ENCODE measurements at regions not wholly inside any gene's neighbourhood (a gene's known extent, or its start where the extent isn't known, plus 50 kb on each side); places are given as distances from the start of the nearest gene placed in this dataset.

GRCh38 chr6:5946701-5947100 lies 60.0 kb downstream of the NRN1 start:
- intact Hi-C loops (cut with DNase I), result no loop called here
- Histone ChIP-seq H3K27me3 (no peaks in the 10 kb centered on the region), H3K9me3 (replicated peaks in 1 of 3) (no peaks in the 10 kb centered on the region), H3K27ac (no peak overlapping the region), H3K36me3 (replicated peaks in 1 of 2) (no peaks in the 10 kb centered on the region), H3K4me3 (no peak overlapping the region), H3K4me1 (replicated peaks in 1 of 2) (no peaks in the 10 kb centered on the region)
- no peak for TF ChIP-seq POLR2A (IDR thresholded peaks at IDR 0.05)
- TF ChIP-seq CTCF (IDR thresholded peaks at IDR 0.05), result no peak
- DNase-seq, result no peak
- WGBS, 4 donors, result 74 to 92% (median 88%) methylated on average over 2 of the region's 2 CpGs

GRCh38 chr6:5946181-5946580 lies 60.5 kb downstream of the NRN1 start:
- intact Hi-C loops (cut with DNase I), result no loop called here
- Histone ChIP-seq H3K4me3 (no peak overlapping the region), H3K36me3 (replicated peaks in 1 of 2) (no peaks in the 10 kb centered on the region), H3K27me3 (no peaks in the 10 kb centered on the region), H3K9me3 (replicated peaks in 1 of 3) (no peaks in the 10 kb centered on the region), H3K27ac (no peak overlapping the region), H3K4me1 (replicated peaks in 1 of 2) (no peaks in the 10 kb centered on the region)
- 79 to 85% (median 81%) methylated on average over 4 of the region's 4 CpGs for WGBS, 4 donors
- DNase-seq, result no peak
- no peak for TF ChIP-seq POLR2A (IDR thresholded peaks at IDR 0.05)
- TF ChIP-seq CTCF (IDR thresholded peaks at IDR 0.05), result no peak

DNA sequence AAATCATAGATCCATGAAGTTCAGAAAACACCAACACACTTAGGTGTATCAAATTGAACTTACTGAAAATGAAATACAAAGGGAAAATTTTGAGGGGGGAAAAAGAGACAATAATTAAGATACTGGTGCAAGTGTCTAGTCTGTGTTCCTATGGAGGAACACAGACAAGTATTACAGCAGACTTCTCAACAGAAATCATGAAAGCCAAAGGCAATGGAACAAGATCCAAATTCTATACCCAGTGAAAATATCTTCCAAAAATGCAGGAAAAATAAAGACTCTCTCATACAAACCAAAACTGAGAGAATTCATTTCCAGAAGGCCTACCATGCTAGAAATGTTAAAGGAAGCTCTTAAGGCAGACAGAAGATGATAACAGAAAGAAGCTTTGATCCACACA lies 63.1 kb downstream of the NRN1 start:
- H3K36me3 ChIP-seq (replicated peaks in 1 of 2), result no peaks in the 10 kb centered on the region
- no peak for DNase-seq
- H3K27me3 ChIP-seq, result no peaks in the 10 kb centered on the region
- TF ChIP-seq POLR2A (IDR thresholded peaks at IDR 0.05), result no peak
- TF ChIP-seq CTCF (IDR thresholded peaks at IDR 0.05), result no peak
- no peak overlapping the region for H3K4me3 ChIP-seq
- H3K4me1 ChIP-seq (replicated peaks in 1 of 2), result no peaks in the 10 kb centered on the region
- intact Hi-C loops (cut with DNase I), result no loop called here
- H3K27ac ChIP-seq, result no peak overlapping the region
- no peaks in the 10 kb centered on the region for H3K9me3 ChIP-seq (replicated peaks in 1 of 3)

- DNase-seq, result no peak
- Histone ChIP-seq H3K4me3 (no peak overlapping the region), H3K9me3 (replicated peaks in 1 of 3) (no peaks in the 10 kb centered on the region), H3K4me1 (replicated peaks in 1 of 2) (no peaks in the 10 kb centered on the region), H3K27me3 (no peaks in the 10 kb centered on the region), H3K36me3 (replicated peaks in 1 of 2) (no peaks in the 10 kb centered on the region), H3K27ac (no peak overlapping the region)
- WGBS, 4 donors, result 83 to 91% (median 84%) methylated on average over 1 of the region's 1 CpG
- intact Hi-C loops (cut with DNase I), result no loop called here
- no peak for TF ChIP-seq POLR2A (IDR thresholded peaks at IDR 0.05)
Measured at GRCh38 chr6:5942591-5942990, 64.1 kb downstream of the NRN1 start.

- intact Hi-C loops (cut with DNase I), result no loop called here
- 73 to 91% (median 75%) methylated on average over 5 of the region's 5 CpGs for WGBS, 4 donors
- H3K27me3 ChIP-seq, result no peaks in the 10 kb centered on the region
- H3K36me3 ChIP-seq (replicated peaks in 1 of 2), result no peaks in the 10 kb centered on the region
- TF ChIP-seq POLR2A (IDR thresholded peaks at IDR 0.05) (no peak), CTCF (IDR thresholded peaks at IDR 0.05) (no peak)
- no peaks in the 10 kb centered on the region for H3K4me1 ChIP-seq (replicated peaks in 1 of 2)
- H3K9me3 ChIP-seq (replicated peaks in 1 of 3), result no peaks in the 10 kb centered on the region
- H3K4me3 ChIP-seq, result no peak overlapping the region
- DNase-seq, result no peak
- H3K27ac ChIP-seq, result no peak overlapping the region
Measured at GRCh38 chr6:5941188-5941587, 65.5 kb downstream of the NRN1 start.
